D721Med (cell line): ENCODE measurements at regions not wholly inside any gene's neighbourhood (a gene's known extent, or its start where the extent isn't known, plus 50 kb on each side); places are given as distances from the start of the nearest gene placed in this dataset.

Experiments used
- DNase-seq: peaks from one replicate; pipeline ENCODE4 v3.0.0; 2011; ENCODE audit warnings: low spot score; ENCODE audit not compliant: insufficient read length
- FAIRE-seq: peaks from 2 replicates; lab custom pipeline; 2011; peaks lifted over from hg19 to GRCh38; lab: Jason Lieb, UNC
- TF ChIP-seq, protein P1 (sequence below): IDR thresholded peaks from 2 replicates; pipeline ENCODE4 v1.5.1; 2012; ENCODE audit warnings: mild to moderate bottlenecking, control low read depth; ENCODE audit not compliant: insufficient read depth; ENCODE audit errors: missing control alignments

GRCh38 chr12:77761286-77761685, 69.4 kb upstream of the NAV3 start:
- FAIRE-seq (no peak), DNase-seq (no peak)
- TF ChIP-seq, protein P1, sequence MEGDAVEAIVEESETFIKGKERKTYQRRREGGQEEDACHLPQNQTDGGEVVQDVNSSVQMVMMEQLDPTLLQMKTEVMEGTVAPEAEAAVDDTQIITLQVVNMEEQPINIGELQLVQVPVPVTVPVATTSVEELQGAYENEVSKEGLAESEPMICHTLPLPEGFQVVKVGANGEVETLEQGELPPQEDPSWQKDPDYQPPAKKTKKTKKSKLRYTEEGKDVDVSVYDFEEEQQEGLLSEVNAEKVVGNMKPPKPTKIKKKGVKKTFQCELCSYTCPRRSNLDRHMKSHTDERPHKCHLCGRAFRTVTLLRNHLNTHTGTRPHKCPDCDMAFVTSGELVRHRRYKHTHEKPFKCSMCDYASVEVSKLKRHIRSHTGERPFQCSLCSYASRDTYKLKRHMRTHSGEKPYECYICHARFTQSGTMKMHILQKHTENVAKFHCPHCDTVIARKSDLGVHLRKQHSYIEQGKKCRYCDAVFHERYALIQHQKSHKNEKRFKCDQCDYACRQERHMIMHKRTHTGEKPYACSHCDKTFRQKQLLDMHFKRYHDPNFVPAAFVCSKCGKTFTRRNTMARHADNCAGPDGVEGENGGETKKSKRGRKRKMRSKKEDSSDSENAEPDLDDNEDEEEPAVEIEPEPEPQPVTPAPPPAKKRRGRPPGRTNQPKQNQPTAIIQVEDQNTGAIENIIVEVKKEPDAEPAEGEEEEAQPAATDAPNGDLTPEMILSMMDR: no peak

- TF ChIP-seq, protein P1: no peak
- FAIRE-seq: no peak
- DNase-seq: no peak
Observed at GRCh38 chr12:77760271-77761025, 70.2 kb upstream of the NAV3 start.

DNA sequence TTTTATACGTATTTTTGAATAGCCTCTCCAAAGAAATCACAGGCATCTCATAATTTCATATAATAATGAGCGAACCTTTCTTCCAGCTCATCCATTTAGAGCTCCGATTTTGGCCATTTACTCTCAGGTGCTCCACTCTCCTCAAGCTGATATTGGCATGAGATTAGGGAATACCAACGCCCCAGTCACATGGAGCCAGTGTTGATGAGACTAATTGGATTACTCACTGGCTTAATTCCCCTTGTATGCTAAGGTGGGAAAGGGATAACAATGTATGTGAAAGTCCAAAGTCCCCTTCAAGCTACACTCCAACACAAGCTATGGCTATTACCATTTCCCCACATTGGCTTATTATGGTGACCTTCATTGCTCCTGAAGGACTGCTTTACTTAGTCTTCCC, 76.6 kb upstream of the NAV3 start:
- peak; percentile 85 for FAIRE-seq
- no peak for DNase-seq
- TF ChIP-seq, protein P1: no peak

DNA sequence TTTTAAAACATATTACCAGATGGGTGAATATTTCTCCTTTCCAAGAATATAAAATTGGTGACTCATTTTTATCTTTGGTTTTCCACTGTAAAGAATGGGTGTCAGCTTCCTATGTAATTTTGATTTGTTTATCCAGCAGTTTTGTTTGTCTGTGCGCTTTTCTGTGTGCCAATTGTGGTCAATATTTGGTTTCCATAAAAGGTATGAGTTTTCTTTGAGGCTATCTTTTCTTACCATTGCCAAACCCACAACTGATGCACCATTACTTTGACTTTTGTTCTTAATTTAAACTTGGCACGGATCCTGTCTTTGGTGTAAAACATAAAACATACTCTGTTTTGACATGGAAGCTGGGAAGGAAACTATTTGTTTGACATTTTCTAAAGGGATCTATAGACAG, 78.8 kb upstream of the NAV3 start:
- TF ChIP-seq, protein P1: no peak
- no peak for FAIRE-seq
- no peak for DNase-seq

DNA sequence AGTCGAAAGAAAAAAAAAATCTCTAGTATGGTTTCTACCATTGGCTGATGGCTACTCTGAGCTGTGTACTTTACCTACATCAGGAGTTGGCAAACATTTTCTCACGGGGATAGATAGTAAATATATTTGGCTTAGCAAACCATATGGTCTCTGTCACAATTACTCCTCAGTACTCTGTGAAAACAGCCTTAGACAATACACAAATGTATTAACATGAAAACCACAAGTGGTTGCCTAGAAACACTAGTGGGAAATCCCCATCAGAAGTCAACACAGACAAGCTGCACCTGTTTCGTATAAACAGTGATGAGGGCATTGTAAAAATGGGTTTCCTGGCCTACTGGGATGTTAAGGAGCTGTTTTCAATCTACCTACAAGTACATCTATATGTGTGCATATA, 84.6 kb upstream of the NAV3 start:
- TF ChIP-seq, protein P1: no peak
- FAIRE-seq: peak; percentile 96
- no peak for DNase-seq

DNA sequence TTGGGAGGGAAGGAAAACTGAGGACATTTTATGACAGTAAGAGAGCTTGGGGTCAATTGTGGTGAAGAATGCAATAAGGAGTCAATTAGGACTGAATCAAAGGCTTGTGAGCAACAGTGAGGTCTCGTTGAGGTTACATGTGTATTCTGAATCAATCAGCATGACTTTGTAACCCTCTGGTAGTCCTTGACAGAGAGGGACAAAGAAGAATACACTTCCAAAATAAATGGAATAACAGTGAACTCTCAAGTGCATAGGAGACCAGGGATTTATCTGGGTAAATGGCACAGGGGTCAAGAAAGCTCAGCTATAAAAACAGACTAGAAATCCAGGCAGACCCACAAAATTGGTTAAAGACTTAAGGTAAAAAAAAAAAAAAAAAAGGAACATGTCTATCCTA, 85.1 kb upstream of the NAV3 start:
- TF ChIP-seq, protein P1: no peak
- FAIRE-seq (no peak), DNase-seq (no peak)

GRCh38 chr12:77742631-77743030, 88.1 kb upstream of the NAV3 start:
- TF ChIP-seq, protein P1: no peak
- FAIRE-seq (no peak), DNase-seq (no peak)
